Tibial artery (tissue), 4 donors: ENCODE measurements at regions not wholly inside any gene's neighbourhood (a gene's known extent, or its start where the extent isn't known, plus 50 kb on each side); places are given as distances from the start of the nearest gene placed in this dataset.

Experiments
- DNase-seq, 2 donors: peaks; one replicate each; pipeline ENCODE4 v3.0.0-alpha.2; 2019
- H3K27ac ChIP-seq, 2 donors: fragments of 200-600 bp; sonication (generic) in 1 of 2; 1 replicate in 1 of 2; 2 replicates in 1 of 2; pipeline ENCODE4 v1.5.1; 2018 to 2019; ENCODE audit warnings: mild to moderate bottlenecking in 1 of 2
- H3K27me3 ChIP-seq, 2 donors: fragments of 200-600 bp; sonication (generic) in 1 of 2; one replicate each; pipeline versions ENCODE4 v1.5.1 to v1.6.0; 2016 to 2019
- H3K36me3 ChIP-seq, 3 donors: fragments of 200-600 bp; sonication (generic) in 2 of 3; one replicate each; pipeline ENCODE4 v1.5.1; 2016 to 2019; ENCODE audit warnings: mild to moderate bottlenecking in 2 of 3
- H3K4me1 ChIP-seq, 4 donors: fragments of 200-600 bp; sonication (generic) in 2 of 4; 1 replicate in 3 of 4; 2 replicates in 1 of 4; pipeline ENCODE4 v1.5.1; 2016 to 2019
- H3K4me3 ChIP-seq, 2 donors: fragments of 200-600 bp; sonication (generic) in 1 of 2; 1 replicate in 1 of 2; 2 replicates in 1 of 2; pipeline ENCODE4 v1.5.1; 2018 to 2019; ENCODE audit warnings: mild to moderate bottlenecking in 2 of 2
- H3K9me3 ChIP-seq, 3 donors: fragments of 200-600 bp; sonication (generic) in 1 of 3; one replicate each; pipeline ENCODE4 v1.5.1; 2016 to 2019
- CTCF ChIP-seq, 2 experiments: fragments of 200-600 bp in 1 of 2; fragments of 450-650 bp in 1 of 2; IDR thresholded peaks; one replicate each; pipeline ENCODE4 v1.5.1; 2017 to 2019; ENCODE audit warnings: antibody characterized with exemption in 2 of 2, mild to moderate bottlenecking in 1 of 2, moderate library complexity in 1 of 2
- intact Hi-C: fragments of 100-400 bp; cut with DNase I; formaldehyde crosslinking; loops from one replicate; pipeline ENCODE4 v1.15.0; 2023; ENCODE audit warnings: low total_unique reads

DNA sequence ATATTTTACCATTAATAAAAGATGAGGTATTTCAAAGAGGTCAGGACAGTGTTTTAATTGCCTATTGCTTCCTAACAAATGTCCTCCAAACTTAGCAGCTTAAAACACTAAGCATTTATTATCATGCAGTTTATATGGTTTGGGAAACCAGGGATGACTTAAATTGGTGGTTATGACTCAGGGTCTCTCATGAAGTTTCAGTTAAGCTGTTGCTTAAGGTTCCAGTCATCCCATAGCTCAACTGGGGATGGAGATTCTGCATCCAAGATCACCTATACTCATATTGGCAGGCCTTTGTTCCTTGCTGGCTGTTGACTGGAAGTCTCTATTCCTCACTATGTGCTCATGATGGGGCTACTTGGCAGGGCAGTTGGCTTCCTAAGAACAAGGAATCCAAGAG, 1329.9 kb upstream of the GOT2 start:
- H3K27ac ChIP-seq: no peak overlapping the region
- TF ChIP-seq CTCF (IDR thresholded peaks at IDR 0.05): no peak
- no peaks in the 10 kb centered on the region for H3K36me3 ChIP-seq
- no peak for DNase-seq
- H3K4me3 ChIP-seq: no peak overlapping the region
- intact Hi-C loops: no loop called here
- H3K9me3 ChIP-seq: no peaks in the 10 kb centered on the region
- no peaks in the 10 kb centered on the region for H3K27me3 ChIP-seq
- no peaks in the 10 kb centered on the region for H3K4me1 ChIP-seq

DNA sequence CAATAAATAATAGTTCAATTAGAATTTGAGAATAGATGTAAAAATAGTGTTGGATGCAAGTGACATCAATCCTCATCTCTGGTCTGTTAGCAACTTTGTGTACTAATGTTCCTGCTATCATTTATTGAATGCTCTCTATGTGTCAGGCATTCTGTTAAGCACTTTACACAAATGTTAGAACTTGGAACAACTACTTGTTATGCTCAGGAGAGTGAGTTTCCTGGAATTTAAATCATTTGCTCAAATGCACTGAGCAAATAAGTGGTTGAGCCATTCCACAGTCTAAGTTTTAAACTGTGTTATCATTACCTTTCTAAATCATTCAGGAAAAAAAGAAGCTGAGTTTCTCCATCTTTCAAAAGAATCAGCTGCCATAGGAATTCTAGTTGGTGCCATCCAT, 1327.3 kb upstream of the GOT2 start:
- H3K4me1 ChIP-seq: no peaks in the 10 kb centered on the region
- no peaks in the 10 kb centered on the region for H3K9me3 ChIP-seq
- no peak overlapping the region for H3K4me3 ChIP-seq
- TF ChIP-seq CTCF (IDR thresholded peaks at IDR 0.05): no peak
- DNase-seq: no peak
- intact Hi-C loops: no loop called here
- no peaks in the 10 kb centered on the region for H3K27me3 ChIP-seq
- H3K36me3 ChIP-seq: no peaks in the 10 kb centered on the region
- no peak overlapping the region for H3K27ac ChIP-seq

DNA sequence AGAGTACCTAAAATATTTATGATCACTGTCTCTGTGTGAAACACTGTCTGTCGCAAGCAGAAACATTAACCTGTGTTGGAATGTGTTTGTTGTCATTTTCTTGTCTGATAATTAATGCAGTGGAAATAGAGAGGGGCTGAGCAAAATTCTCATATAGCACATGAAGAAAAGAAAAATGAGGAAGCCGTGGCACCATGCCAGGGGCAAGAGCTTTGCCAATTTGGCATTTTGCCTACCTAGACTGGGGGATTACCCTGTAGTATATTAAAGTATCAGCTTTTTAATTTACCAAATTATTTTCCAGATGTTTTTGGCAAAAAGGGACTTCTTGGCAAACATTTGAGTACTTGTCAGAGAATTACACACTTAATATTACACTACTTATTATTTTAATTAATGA, 1326.6 kb upstream of the GOT2 start:
- no peak for DNase-seq

DNA sequence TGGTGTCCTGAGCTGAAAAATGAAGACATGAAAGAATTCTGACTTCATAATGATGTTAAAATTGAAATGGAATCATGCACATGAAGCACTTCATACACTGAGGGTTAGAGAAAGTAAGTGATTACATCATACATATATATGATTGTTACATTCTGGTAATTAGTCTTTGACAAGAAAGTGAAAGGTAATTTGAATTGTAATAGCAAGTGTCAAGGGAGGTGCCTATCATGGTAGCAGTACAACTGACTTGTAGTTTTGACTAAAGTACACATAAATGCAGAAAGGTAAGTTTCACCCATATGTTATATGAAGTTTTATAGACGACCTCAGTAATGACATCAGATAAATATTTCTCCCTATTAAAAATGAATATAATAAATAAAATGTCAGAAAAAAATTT, 1325.0 kb upstream of the GOT2 start:
- Histone ChIP-seq H3K4me3 (no peak overlapping the region), H3K4me1 (no peaks in the 10 kb centered on the region), H3K36me3 (no peaks in the 10 kb centered on the region), H3K9me3 (no peaks in the 10 kb centered on the region), H3K27me3 (no peaks in the 10 kb centered on the region), H3K27ac (no peak overlapping the region)
- DNase-seq: no peak
- TF ChIP-seq CTCF (IDR thresholded peaks at IDR 0.05): no peak
- intact Hi-C loops: no loop called here

More for the DNA sequence above, 1326.6 kb upstream of the GOT2 start:
- Histone ChIP-seq H3K27me3 (no peaks in the 10 kb centered on the region), H3K36me3 (no peaks in the 10 kb centered on the region), H3K4me3 (no peak overlapping the region), H3K9me3 (no peaks in the 10 kb centered on the region), H3K4me1 (no peaks in the 10 kb centered on the region), H3K27ac (no peak overlapping the region)
- intact Hi-C loops: no loop called here
- no peak for TF ChIP-seq CTCF (IDR thresholded peaks at IDR 0.05)

GRCh38 chr16:60041671-60042070, 1307.6 kb upstream of the GOT2 start:
- Histone ChIP-seq H3K4me1 (no peaks in the 10 kb centered on the region), H3K9me3 (no peaks in the 10 kb centered on the region), H3K27me3 (no peaks in the 10 kb centered on the region), H3K4me3 (no peak overlapping the region), H3K27ac (no peak overlapping the region), H3K36me3 (no peaks in the 10 kb centered on the region)
- no peak for DNase-seq
- intact Hi-C loops: no loop called here
- TF ChIP-seq CTCF (IDR thresholded peaks at IDR 0.05): no peak

DNA sequence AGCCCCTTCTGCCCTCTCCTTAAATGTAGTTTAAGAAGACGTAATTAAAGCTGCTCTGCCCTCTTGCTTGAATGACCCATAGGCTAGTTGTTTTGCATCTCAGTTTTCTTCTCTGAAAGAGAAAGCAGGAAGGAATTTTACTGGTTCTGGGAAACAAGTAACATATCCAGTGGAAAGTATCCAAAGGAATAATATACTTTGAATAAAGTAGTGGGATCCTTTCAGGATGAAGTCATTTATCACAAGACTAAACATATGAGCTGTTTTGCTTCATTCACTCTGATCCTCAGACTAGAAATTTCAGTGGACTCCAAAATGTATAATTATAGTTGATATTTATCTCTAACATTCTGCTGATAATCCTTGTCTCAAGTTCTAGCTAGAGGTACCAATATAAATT, 1297.6 kb upstream of the GOT2 start:
- no peak overlapping the region for H3K27ac ChIP-seq
- peaks cover 0 to 4% (median 0%) of the 10 kb centered on the region in 3 donors for H3K9me3 ChIP-seq
- no peaks in the 10 kb centered on the region for H3K4me1 ChIP-seq
- no peak overlapping the region for H3K4me3 ChIP-seq
- H3K36me3 ChIP-seq: no peaks in the 10 kb centered on the region
- no peak for TF ChIP-seq CTCF (IDR thresholded peaks at IDR 0.05)
- intact Hi-C loops: no loop called here
- no peaks in the 10 kb centered on the region for H3K27me3 ChIP-seq
- DNase-seq: no peak
